HEK293 (cell line): ENCODE measurements at regions not wholly inside any gene's neighbourhood (a gene's known extent, or its start where the extent isn't known, plus 50 kb on each side); places are given as distances from the start of the nearest gene placed in this dataset.

ENCODE experiments used
- CTCF ChIA-PET: fragments of 350-600 bp; formaldehyde crosslinking; extraction: SDS; loops from one replicate; lab custom pipeline; 2021; ENCODE audit warnings: antibody characterized with exemption; lab: Yijun Ruan, JAX
- POLR2A ChIA-PET: fragments of 300-600 bp; formaldehyde crosslinking; extraction: SDS; loops from one replicate; lab custom pipeline; 2020; ENCODE audit warnings: antibody characterized with exemption, inconsistent platforms; lab: Yijun Ruan, JAX
- H3K27ac ChIP-seq: fragments of 200-500 bp; sonication (Bioruptor generic); 2 replicates; pipeline ENCODE4 v1.5.1; 2014; ENCODE audit warnings: low read depth, low read length, control low read depth, inconsistent platforms; ENCODE audit errors: extremely low read depth
- H3K36me3 ChIP-seq, 2 experiments: fragments of 200-500 bp in 1 of 2; sonication (Bioruptor generic) in 1 of 2; 1 replicate in 1 of 2; 2 replicates in 1 of 2; pipeline ENCODE4 v1.5.1; 2014 to 2017; ENCODE audit warnings: inconsistent platforms in 2 of 2, low read length in 2 of 2; ENCODE audit not compliant: control insufficient read depth in 2 of 2, insufficient read depth in 1 of 2
- H3K4me1 ChIP-seq: fragments of 200-500 bp; sonication (Bioruptor generic); 2 replicates; pipeline ENCODE4 v1.5.1; 2014; ENCODE audit warnings: mild to moderate bottlenecking, low read length, inconsistent platforms; ENCODE audit not compliant: control insufficient read depth, insufficient read depth
- H3K4me3 ChIP-seq: 2 replicates; pipeline ENCODE4 v1.5.1; 2011; ENCODE audit warnings: low read depth, mild to moderate bottlenecking, control low read depth, low read length, moderate library complexity
- H3K9me3 ChIP-seq: fragments of 200-500 bp; sonication (Bioruptor generic); 2 replicates; pipeline ENCODE4 v1.5.1; 2014; ENCODE audit warnings: low read depth, low read length, inconsistent platforms; ENCODE audit not compliant: control insufficient read depth, insufficient read depth
- EGR2 ChIP-seq: fragments of 450-650 bp; formaldehyde crosslinking; IDR thresholded peaks from 2 replicates; pipeline ENCODE4 v1.5.1; 2016; ENCODE audit warnings: low read depth, missing biosample characterization, missing genetic modification characterization
- KLF7 ChIP-seq: fragments of 450-650 bp; formaldehyde crosslinking; IDR thresholded peaks from 2 replicates; pipeline ENCODE4 v1.5.1; 2016; ENCODE audit warnings: missing biosample characterization, missing genetic modification characterization, borderline replicate concordance
- OSR2 ChIP-seq: fragments of 450-650 bp; formaldehyde crosslinking; IDR thresholded peaks from 2 replicates; pipeline ENCODE4 v1.5.1; 2016; ENCODE audit warnings: missing biosample characterization, missing genetic modification characterization
- YY1 ChIP-seq: fragments of 450-650 bp; formaldehyde crosslinking; IDR thresholded peaks from 2 replicates; pipeline ENCODE4 v1.5.1; 2018; ENCODE audit warnings: missing biosample characterization, missing genetic modification characterization
- ZBTB21 ChIP-seq: fragments of 450-650 bp; formaldehyde crosslinking; IDR thresholded peaks from 2 replicates; pipeline ENCODE4 v1.5.1; 2017; ENCODE audit warnings: missing biosample characterization, missing genetic modification characterization
- ZBTB7A ChIP-seq: fragments of 450-650 bp; formaldehyde crosslinking; IDR thresholded peaks from 2 replicates; pipeline ENCODE4 v1.5.1; 2016; ENCODE audit warnings: low read depth, missing biosample characterization, missing genetic modification characterization
- ZFP37 ChIP-seq: fragments of 450-650 bp; formaldehyde crosslinking; IDR thresholded peaks from 2 replicates; pipeline ENCODE4 v1.5.1; 2016; ENCODE audit warnings: missing biosample characterization, missing genetic modification characterization
- ZNF132 ChIP-seq: fragments of 450-650 bp; formaldehyde crosslinking; IDR thresholded peaks from 2 replicates; pipeline ENCODE4 v1.5.1; 2017; ENCODE audit warnings: missing biosample characterization, missing genetic modification characterization, borderline replicate concordance
- ZNF133 ChIP-seq: fragments of 450-650 bp; formaldehyde crosslinking; IDR thresholded peaks from 2 replicates; pipeline ENCODE4 v1.5.1; 2016; ENCODE audit warnings: missing biosample characterization, missing genetic modification characterization
- ZNF146 ChIP-seq: fragments of 450-650 bp; formaldehyde crosslinking; IDR thresholded peaks from 2 replicates; pipeline ENCODE4 v1.5.1; 2016; ENCODE audit warnings: missing biosample characterization, missing genetic modification characterization
- ZNF23 ChIP-seq: fragments of 450-650 bp; formaldehyde crosslinking; IDR thresholded peaks from 2 replicates; pipeline ENCODE4 v1.5.1; 2016; ENCODE audit warnings: missing biosample characterization, missing genetic modification characterization, borderline replicate concordance
- ZNF239 ChIP-seq: fragments of 450-650 bp; formaldehyde crosslinking; IDR thresholded peaks from 2 replicates; pipeline ENCODE4 v1.5.1; 2016; ENCODE audit warnings: missing biosample characterization, missing genetic modification characterization
- ZNF354C ChIP-seq: fragments of 450-650 bp; formaldehyde crosslinking; IDR thresholded peaks from 2 replicates; pipeline ENCODE4 v1.5.1; 2016; ENCODE audit warnings: missing biosample characterization, missing genetic modification characterization, low read depth, borderline replicate concordance
- ZNF548 ChIP-seq: fragments of 450-650 bp; formaldehyde crosslinking; IDR thresholded peaks from 2 replicates; pipeline ENCODE4 v1.5.1; 2016; ENCODE audit warnings: missing biosample characterization, missing genetic modification characterization
- ZNF555 ChIP-seq: fragments of 450-650 bp; formaldehyde crosslinking; conservative IDR thresholded peaks from 2 replicates; pipeline ENCODE4 v1.5.1; 2017; ENCODE audit warnings: missing biosample characterization, mild to moderate bottlenecking, missing genetic modification characterization, inconsistent platforms
- ZNF610 ChIP-seq: fragments of 450-650 bp; formaldehyde crosslinking; IDR thresholded peaks from 2 replicates; pipeline ENCODE4 v1.5.1; 2016; ENCODE audit warnings: missing biosample characterization, missing genetic modification characterization, borderline replicate concordance
- ZNF624 ChIP-seq: fragments of 450-650 bp; formaldehyde crosslinking; IDR thresholded peaks from 2 replicates; pipeline ENCODE4 v1.5.1; 2017; ENCODE audit warnings: missing biosample characterization, missing genetic modification characterization
- ZNF76 ChIP-seq: fragments of 450-650 bp; formaldehyde crosslinking; IDR thresholded peaks from 2 replicates; pipeline ENCODE4; 2016; ENCODE audit warnings: low read depth, missing biosample characterization, missing genetic modification characterization, borderline replicate concordance
- ZNF785 ChIP-seq: fragments of 450-650 bp; formaldehyde crosslinking; IDR thresholded peaks from 2 replicates; pipeline ENCODE4 v1.5.1; 2016; ENCODE audit warnings: missing biosample characterization, missing genetic modification characterization
- TF ChIP-seq, protein P1 (sequence below): sonication (generic); formaldehyde crosslinking; IDR thresholded peaks from 2 replicates; pipeline ENCODE4 v1.8.1; 2022; ENCODE audit warnings: mild to moderate bottlenecking, moderate library complexity, missing genetic modification reagents
- TF ChIP-seq, protein P2 (sequence below): fragments of 450-650 bp; formaldehyde crosslinking; IDR thresholded peaks from 2 replicates; pipeline ENCODE4 v1.5.1; 2017; ENCODE audit warnings: missing biosample characterization, missing genetic modification characterization
- TF ChIP-seq, protein P3 (sequence below): fragments of 450-650 bp; formaldehyde crosslinking; IDR thresholded peaks from 2 replicates; pipeline ENCODE4 v1.5.1; 2016; ENCODE audit warnings: missing biosample characterization, missing genetic modification characterization
- TF ChIP-seq, protein P4 (sequence below): fragments of 450-650 bp; formaldehyde crosslinking; conservative IDR thresholded peaks from 2 replicates; pipeline ENCODE4 v1.5.1; 2016; ENCODE audit warnings: low read depth, missing biosample characterization, missing genetic modification characterization
- TF ChIP-seq, protein P5 (sequence below): fragments of 450-650 bp; formaldehyde crosslinking; IDR thresholded peaks from 2 replicates; pipeline ENCODE4 v1.5.1; 2017; ENCODE audit warnings: missing biosample characterization, mild to moderate bottlenecking, missing genetic modification characterization, moderate library complexity

DNA sequence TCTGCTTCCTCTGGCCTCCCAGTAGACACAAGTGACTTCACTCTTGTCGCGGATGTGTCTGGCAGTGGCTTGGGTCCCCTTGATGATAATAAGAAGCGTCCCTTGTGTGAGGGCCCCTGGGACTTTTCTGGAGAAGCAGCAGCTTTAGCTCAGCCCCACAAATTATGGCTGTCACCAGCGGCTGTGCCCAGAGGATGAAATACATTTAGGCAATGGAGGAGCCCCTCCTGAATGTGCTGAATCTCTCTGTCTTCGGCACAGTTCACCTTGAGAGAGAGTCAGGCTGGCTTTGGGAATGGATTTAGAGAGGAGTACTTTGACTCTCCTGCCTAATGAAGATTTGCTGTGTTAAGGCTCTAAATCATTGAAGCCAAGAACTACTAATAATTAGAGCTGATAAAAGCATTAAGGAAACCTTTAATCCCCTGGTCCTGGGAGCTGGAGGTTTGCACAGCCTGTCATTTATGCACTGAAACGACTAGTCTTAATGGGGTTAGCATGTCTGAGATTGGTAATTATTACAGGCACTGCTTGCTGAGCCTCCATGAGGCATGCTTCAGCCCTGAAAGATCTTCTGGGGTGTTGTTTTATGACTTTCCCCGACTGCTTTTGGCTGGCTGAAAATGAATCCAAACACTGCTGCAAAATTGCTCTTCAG is 127.0 kb downstream of the TENT4A start:
- Histone ChIP-seq H3K4me1 (no peaks in the 10 kb centered on the region), H3K4me3 (no peak overlapping the region), H3K9me3 (no peaks in the 10 kb centered on the region), H3K27ac (no peak overlapping the region), H3K36me3 (no peaks in the 10 kb centered on the region)
- TF ChIP-seq, protein P1, sequence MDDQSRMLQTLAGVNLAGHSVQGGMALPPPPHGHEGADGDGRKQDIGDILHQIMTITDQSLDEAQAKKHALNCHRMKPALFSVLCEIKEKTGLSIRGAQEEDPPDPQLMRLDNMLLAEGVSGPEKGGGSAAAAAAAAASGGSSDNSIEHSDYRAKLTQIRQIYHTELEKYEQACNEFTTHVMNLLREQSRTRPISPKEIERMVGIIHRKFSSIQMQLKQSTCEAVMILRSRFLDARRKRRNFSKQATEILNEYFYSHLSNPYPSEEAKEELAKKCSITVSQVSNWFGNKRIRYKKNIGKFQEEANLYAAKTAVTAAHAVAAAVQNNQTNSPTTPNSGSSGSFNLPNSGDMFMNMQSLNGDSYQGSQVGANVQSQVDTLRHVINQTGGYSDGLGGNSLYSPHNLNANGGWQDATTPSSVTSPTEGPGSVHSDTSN (CRISPR knock-in tag) = no peak
- TF ChIP-seq ZNF354C (tag by site-specific recombination) (no peak), ZNF146 (tag by site-specific recombination) (no peak), EGR2 (tag by site-specific recombination) (no peak), KLF7 (tag by site-specific recombination) (no peak), YY1 (tag by site-specific recombination) (no peak), ZNF555 (tag by site-specific recombination) (no peak), ZNF239 (no peak), ZNF624 (tag by site-specific recombination) (no peak), ZNF133 (tag by site-specific recombination) (no peak), ZNF610 (tag by site-specific recombination) (no peak), ZNF23 (tag by site-specific recombination) (no peak), OSR2 (tag by site-specific recombination) (no peak)
- TF ChIP-seq, protein P2, sequence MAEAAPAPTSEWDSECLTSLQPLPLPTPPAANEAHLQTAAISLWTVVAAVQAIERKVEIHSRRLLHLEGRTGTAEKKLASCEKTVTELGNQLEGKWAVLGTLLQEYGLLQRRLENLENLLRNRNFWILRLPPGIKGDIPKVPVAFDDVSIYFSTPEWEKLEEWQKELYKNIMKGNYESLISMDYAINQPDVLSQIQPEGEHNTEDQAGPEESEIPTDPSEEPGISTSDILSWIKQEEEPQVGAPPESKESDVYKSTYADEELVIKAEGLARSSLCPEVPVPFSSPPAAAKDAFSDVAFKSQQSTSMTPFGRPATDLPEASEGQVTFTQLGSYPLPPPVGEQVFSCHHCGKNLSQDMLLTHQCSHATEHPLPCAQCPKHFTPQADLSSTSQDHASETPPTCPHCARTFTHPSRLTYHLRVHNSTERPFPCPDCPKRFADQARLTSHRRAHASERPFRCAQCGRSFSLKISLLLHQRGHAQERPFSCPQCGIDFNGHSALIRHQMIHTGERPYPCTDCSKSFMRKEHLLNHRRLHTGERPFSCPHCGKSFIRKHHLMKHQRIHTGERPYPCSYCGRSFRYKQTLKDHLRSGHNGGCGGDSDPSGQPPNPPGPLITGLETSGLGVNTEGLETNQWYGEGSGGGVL = no peak
- TF ChIP-seq, protein P3, sequence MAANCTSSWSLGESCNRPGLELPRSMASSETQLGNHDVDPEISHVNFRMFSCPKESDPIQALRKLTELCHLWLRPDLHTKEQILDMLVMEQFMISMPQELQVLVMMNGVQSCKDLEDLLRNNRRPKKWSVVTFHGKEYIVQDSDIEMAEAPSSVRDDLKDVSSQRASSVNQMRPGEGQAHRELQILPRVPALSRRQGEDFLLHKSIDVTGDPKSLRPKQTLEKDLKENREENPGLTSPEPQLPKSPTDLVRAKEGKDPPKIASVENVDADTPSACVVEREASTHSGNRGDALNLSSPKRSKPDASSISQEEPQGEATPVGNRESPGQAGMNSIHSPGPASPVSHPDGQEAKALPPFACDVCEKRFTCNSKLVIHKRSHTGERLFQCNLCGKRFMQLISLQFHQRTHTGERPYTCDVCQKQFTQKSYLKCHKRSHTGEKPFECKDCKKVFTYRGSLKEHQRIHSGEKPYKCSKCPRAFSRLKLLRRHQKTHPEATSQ (tag by site-specific recombination) = no peak
- CTCF ChIA-PET = interaction anchor here (1.7 kb wide), 1 partner anchor 15 kb away, joined by 4 read pairs; no protein-coding TSS in a partner anchor
- POLR2A ChIA-PET = no interaction called here

DNA sequence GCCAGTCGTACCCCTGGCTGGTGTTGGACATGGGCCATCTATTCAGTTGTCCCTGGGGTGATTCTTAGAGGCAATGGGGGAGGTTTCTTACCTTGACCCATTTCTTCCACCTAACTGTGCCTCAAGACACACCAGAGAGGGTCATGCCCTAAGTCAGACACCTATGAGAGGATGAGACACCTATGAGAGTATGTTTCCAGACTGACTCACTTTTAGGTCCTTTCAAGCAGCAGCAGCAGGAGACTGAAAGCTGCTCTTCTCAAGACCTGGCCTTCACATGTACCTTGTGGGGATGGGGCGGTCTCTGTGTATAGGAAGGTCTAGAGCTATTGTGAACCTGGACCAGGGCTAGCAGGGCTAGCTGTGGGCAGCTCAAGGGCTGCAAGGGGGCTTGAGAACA is 130.1 kb downstream of the TENT4A start:
- H3K36me3 ChIP-seq = no peaks in the 10 kb centered on the region
- TF ChIP-seq ZFP37 (tag by site-specific recombination) (no peak), ZNF132 (tag by site-specific recombination) (no peak), ZBTB7A (tag by site-specific recombination) (no peak), ZNF76 (no peak), ZNF548 (tag by site-specific recombination) (no peak), ZBTB21 (tag by site-specific recombination) (no peak), ZNF785 (no peak)
- TF ChIP-seq, protein P4, sequence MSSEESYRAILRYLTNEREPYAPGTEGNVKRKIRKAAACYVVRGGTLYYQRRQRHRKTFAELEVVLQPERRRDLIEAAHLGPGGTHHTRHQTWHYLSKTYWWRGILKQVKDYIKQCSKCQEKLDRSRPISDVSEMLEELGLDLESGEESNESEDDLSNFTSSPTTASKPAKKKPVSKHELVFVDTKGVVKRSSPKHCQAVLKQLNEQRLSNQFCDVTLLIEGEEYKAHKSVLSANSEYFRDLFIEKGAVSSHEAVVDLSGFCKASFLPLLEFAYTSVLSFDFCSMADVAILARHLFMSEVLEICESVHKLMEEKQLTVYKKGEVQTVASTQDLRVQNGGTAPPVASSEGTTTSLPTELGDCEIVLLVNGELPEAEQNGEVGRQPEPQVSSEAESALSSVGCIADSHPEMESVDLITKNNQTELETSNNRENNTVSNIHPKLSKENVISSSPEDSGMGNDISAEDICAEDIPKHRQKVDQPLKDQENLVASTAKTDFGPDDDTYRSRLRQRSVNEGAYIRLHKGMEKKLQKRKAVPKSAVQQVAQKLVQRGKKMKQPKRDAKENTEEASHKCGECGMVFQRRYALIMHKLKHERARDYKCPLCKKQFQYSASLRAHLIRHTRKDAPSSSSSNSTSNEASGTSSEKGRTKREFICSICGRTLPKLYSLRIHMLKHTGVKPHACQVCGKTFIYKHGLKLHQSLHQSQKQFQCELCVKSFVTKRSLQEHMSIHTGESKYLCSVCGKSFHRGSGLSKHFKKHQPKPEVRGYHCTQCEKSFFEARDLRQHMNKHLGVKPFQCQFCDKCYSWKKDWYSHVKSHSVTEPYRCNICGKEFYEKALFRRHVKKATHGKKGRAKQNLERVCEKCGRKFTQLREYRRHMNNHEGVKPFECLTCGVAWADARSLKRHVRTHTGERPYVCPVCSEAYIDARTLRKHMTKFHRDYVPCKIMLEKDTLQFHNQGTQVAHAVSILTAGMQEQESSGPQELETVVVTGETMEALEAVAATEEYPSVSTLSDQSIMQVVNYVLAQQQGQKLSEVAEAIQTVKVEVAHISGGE (tag by site-specific recombination) = no peak
- TF ChIP-seq, protein P5, sequence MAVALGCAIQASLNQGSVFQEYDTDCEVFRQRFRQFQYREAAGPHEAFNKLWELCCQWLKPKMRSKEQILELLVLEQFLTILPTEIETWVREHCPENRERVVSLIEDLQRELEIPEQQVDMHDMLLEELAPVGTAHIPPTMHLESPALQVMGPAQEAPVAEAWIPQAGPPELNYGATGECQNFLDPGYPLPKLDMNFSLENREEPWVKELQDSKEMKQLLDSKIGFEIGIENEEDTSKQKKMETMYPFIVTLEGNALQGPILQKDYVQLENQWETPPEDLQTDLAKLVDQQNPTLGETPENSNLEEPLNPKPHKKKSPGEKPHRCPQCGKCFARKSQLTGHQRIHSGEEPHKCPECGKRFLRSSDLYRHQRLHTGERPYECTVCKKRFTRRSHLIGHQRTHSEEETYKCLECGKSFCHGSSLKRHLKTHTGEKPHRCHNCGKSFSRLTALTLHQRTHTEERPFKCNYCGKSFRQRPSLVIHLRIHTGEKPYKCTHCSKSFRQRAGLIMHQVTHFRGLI (tag by site-specific recombination) = no peak
- no peak overlapping the region for H3K27ac ChIP-seq
- no peaks in the 10 kb centered on the region for H3K9me3 ChIP-seq
- no peaks in the 10 kb centered on the region for H3K4me1 ChIP-seq
- H3K4me3 ChIP-seq = no peak overlapping the region
- ChIA-PET CTCF (no interaction called here), POLR2A (no interaction called here)
